LNCaP clone FGC (cell line): ENCODE measurements at regions not wholly inside any gene's neighbourhood (a gene's known extent, or its start where the extent isn't known, plus 50 kb on each side); places are given as distances from the start of the nearest gene placed in this dataset.
A peak's percentile ranks its signal among the peaks of the same experiment; 100 is the strongest.

ENCODE experiments used
- DNase-seq: peaks from one replicate; pipeline ENCODE4 v3.0.0-alpha.2; 2011; ENCODE audit warnings: low read depth
- H3K4me3 ChIP-seq: 2 replicates; pipeline ENCODE4 v1.5.1; 2011; ENCODE audit warnings: mild to moderate bottlenecking, low read depth, low read length, control low read depth
- TF ChIP-seq, protein P1 (sequence below): IDR thresholded peaks from 2 replicates; pipeline ENCODE4 v1.5.1; 2012; ENCODE audit warnings: mild to moderate bottlenecking; ENCODE audit not compliant: control insufficient read depth, insufficient read depth; ENCODE audit errors: extremely low read depth

DNA sequence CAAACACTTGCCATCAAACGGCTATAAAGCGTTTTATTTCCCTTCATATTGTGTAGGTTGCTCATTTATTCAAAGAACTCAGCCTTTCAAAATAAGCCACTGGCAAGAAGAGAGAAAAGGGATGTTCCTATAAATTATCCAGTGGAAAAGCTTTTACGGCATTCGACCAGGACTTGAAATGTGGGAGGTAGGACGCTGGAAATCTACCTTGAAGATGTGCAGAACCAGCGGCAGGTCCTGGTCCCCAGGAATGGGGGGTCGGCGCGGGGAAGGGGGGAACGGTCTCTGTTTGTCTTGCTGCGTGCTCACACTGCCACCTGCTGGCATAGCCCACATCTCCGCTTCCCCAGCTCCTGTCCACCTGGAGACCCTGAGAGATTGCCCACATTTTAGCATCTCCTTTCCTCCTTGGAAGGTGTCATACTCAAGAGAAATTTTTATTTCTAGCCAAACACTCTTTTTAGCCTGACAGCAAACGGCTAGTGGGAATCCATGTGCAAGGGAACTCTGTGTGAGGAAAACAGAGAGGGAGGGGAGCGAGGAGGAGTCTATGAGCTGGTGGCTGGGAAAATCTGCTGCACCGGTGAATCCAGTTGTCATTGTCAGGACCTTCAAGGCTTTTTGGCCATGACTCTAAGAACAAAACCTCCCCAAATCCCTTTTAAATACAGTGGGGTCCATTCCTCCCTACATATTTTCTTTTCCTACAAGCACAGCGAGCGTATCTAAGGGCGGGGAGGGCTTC is 349.0 kb upstream of the PKDCC start:
- no peak overlapping the region for H3K4me3 ChIP-seq
- no peak for DNase-seq
- TF ChIP-seq, protein P1, sequence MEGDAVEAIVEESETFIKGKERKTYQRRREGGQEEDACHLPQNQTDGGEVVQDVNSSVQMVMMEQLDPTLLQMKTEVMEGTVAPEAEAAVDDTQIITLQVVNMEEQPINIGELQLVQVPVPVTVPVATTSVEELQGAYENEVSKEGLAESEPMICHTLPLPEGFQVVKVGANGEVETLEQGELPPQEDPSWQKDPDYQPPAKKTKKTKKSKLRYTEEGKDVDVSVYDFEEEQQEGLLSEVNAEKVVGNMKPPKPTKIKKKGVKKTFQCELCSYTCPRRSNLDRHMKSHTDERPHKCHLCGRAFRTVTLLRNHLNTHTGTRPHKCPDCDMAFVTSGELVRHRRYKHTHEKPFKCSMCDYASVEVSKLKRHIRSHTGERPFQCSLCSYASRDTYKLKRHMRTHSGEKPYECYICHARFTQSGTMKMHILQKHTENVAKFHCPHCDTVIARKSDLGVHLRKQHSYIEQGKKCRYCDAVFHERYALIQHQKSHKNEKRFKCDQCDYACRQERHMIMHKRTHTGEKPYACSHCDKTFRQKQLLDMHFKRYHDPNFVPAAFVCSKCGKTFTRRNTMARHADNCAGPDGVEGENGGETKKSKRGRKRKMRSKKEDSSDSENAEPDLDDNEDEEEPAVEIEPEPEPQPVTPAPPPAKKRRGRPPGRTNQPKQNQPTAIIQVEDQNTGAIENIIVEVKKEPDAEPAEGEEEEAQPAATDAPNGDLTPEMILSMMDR = peak; percentile 69

DNA sequence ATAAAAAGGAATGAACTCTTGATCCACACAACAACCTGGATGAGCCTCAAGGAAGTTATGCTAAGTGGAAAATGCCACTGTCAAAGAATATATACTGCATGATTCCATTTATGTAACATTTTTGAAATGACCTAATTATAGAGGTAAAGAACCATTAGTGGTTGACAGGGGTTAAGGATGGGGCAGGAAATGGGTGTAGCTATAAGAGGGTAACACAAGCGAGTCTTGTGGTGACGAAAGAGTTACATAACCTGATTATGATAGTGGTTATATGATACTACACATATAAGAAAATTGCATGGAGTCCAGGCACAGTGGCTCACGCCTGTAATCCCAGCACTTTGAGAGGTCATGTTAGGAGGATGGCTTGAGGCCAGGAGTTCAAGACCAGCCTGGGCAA is 346.6 kb upstream of the PKDCC start:
- H3K4me3 ChIP-seq = no peak overlapping the region
- TF ChIP-seq, protein P1 = no peak
- DNase-seq = no peak

GRCh38 chr2:41703123-41703522 is 344.7 kb upstream of the PKDCC start:
- DNase-seq = no peak
- TF ChIP-seq, protein P1 = no peak
- H3K4me3 ChIP-seq = no peak overlapping the region

DNA sequence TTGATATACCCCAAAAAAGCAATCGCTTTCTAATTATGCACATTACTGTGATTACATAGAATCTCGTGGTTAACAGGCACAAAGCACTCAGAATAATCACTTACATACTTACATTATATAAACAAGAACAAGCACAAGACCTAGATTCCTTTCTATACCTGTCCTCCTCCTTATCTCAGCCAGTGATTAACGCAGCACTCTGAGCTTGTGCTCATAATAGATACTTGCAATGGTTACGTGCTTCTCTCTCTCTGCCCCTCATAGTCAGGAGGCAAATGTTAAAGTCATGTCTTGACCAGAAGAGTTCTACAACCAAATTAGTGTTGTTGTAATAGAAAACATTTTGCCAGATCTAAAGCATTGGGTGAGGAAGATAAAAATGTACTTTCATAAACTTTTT is 342.2 kb upstream of the PKDCC start:
- DNase-seq = no peak
- H3K4me3 ChIP-seq = no peak overlapping the region
- TF ChIP-seq, protein P1 = no peak

DNA sequence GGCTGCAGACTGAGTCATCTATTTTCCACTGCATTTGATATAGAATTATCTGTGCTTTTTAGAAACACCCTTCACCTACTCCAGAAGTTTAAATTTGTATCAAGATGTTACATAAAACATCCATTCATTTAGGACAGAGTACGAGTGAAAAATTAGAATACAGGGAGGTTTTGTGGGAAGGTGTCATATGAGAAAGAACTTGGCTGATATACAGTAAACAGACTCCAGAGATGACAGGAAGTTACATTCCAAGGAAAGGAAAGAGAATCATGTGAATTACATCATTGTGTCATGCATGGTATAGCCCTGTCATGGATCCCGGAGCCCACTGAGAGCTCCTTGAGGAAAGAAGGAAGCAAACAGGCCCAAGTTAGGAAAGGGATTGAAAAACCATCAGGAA is 341.5 kb upstream of the PKDCC start:
- H3K4me3 ChIP-seq = no peak overlapping the region
- TF ChIP-seq, protein P1 = no peak
- no peak for DNase-seq

GRCh38 chr2:41707790-41708451 is 339.9 kb upstream of the PKDCC start:
- DNase-seq = no peak
- no peak overlapping the region for H3K4me3 ChIP-seq
- TF ChIP-seq, protein P1 = no peak
